ENCODE measurements at regions not wholly inside any gene's neighbourhood (a gene's known extent, or its start where the extent isn't known, plus 50 kb on each side); places are given as distances from the start of the nearest gene placed in this dataset.

DNA sequence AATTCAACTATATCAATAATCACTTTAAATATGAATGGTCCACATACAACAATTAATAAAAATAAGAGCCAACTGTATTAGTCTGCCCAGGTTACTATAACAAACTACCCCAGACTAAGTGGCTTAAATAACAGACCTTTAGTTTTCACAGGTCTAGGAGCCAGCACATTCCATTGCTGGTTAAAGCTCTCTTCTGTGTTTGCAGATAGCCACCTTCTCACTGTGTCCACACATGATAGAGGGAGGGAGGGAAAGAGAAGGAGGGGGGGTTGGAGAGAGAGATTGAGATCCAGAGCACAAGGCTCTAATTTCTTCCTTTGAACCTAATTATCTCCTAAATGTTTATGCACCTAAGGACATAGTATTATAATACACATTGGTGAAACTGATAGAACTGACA lies 267.8 kb upstream of the NXPH2 start:
- Histone ChIP-seq H4K20me1 (ENCODE audit: control insufficient read depth, insufficient read depth, low read length, poor library complexity, severe bottlenecking) (no peaks in the 10 kb centered on the region), H3K79me2 (ENCODE audit: control insufficient read depth, insufficient read depth, low read length) (no peaks in the 10 kb centered on the region), H3K27ac (ENCODE audit: low read length in 2 of 2) (no peak overlapping the region), H3K27me3 (replicated peaks in 1 of 4; ENCODE audit: control extremely low read depth in 1 of 4, control insufficient read depth in 3 of 4, insufficient read depth in 4 of 4, low read length in 3 of 4) (no peaks in the 10 kb centered on the region), H3K4me1 (ENCODE audit: control insufficient read depth in 2 of 2, insufficient read depth in 2 of 2, low read length in 2 of 2) (no peaks in the 10 kb centered on the region), H3K36me3 (replicated peaks in 1 of 2; ENCODE audit: control extremely low read depth in 1 of 2, control insufficient read depth in 1 of 2, extremely low read depth in 1 of 2, insufficient read depth in 2 of 2, low read length in 1 of 2) (no peaks in the 10 kb centered on the region), H3K4me3 (ENCODE audit: control extremely low read depth in 1 of 5, extremely low read depth in 1 of 5, insufficient read depth in 1 of 5, low read depth in 2 of 5, low read length in 4 of 5) (no peak overlapping the region), H3K9me3 (ENCODE audit: control extremely low read depth in 1 of 3, control insufficient read depth in 2 of 3, insufficient read depth in 1 of 3, low read length in 2 of 3) (no peaks in the 10 kb centered on the region), H3K9ac (ENCODE audit: low read length) (no peak overlapping the region), H2AFZ (ENCODE audit: insufficient read depth, low read depth, low read length, poor library complexity, severe bottlenecking) (no peak overlapping the region), H3K4me2 (replicated peaks; ENCODE audit: low read depth, low read length, poor library complexity, severe bottlenecking) (no peak overlapping the region)
- no peak overlapping the region for H3K4me3 Mint-ChIP-seq
- H3K27ac Mint-ChIP-seq: no peak overlapping the region
- H3K27me3 Mint-ChIP-seq: no peaks in the 10 kb centered on the region
- DNase-seq: no peak
- TF ChIP-seq, protein P1, sequence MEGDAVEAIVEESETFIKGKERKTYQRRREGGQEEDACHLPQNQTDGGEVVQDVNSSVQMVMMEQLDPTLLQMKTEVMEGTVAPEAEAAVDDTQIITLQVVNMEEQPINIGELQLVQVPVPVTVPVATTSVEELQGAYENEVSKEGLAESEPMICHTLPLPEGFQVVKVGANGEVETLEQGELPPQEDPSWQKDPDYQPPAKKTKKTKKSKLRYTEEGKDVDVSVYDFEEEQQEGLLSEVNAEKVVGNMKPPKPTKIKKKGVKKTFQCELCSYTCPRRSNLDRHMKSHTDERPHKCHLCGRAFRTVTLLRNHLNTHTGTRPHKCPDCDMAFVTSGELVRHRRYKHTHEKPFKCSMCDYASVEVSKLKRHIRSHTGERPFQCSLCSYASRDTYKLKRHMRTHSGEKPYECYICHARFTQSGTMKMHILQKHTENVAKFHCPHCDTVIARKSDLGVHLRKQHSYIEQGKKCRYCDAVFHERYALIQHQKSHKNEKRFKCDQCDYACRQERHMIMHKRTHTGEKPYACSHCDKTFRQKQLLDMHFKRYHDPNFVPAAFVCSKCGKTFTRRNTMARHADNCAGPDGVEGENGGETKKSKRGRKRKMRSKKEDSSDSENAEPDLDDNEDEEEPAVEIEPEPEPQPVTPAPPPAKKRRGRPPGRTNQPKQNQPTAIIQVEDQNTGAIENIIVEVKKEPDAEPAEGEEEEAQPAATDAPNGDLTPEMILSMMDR (IDR thresholded peaks at IDR 0.05): no peak
- no peak for TF ChIP-seq EZH2 (IDR thresholded peaks at IDR 0.05; ENCODE audit: borderline replicate concordance, insufficient read depth, low read depth, low read length, poor library complexity, severe bottlenecking)
- intact Hi-C loops (cut with micrococcal nuclease): no loop called here
- no peak for ATAC-seq (ENCODE audit: low read depth)
- no peaks in the 10 kb centered on the region for H3K4me1 Mint-ChIP-seq
- POLR2A ChIA-PET: no interaction called here
- peaks cover 2% of the 10 kb centered on the region for H3K9me3 Mint-ChIP-seq (ENCODE audit: insufficient read depth)
- CTCF ChIA-PET: no interaction called here

DNA sequence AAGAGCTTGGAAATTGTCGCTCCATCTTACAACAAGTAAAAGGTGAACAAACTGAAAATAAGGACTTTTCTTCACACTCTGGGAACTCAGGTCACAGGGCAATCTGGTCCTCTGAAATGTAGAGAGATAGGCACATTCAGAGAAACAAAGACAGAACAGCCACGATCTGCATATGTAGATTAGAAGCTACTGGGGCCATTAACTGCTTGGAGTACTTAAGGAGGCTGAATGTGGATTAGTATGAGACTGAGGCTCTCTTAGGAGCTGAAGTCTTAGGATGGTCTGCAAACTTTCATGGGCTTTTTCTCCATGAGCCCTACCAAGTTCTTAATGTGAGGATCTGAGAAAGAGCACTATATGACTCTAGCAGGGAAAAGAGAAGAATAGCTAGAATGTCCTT lies 265.3 kb upstream of the NXPH2 start:
- H3K79me2 ChIP-seq (ENCODE audit: control insufficient read depth, insufficient read depth, low read length): no peaks in the 10 kb centered on the region
- Mint-ChIP-seq H3K9me3 (ENCODE audit: insufficient read depth) (peaks cover 2% of the 10 kb centered on the region), H3K4me3 (no peak overlapping the region), H3K27me3 (no peaks in the 10 kb centered on the region), H3K4me1 (no peaks in the 10 kb centered on the region), H3K27ac (no peak overlapping the region)
- no peak overlapping the region for H3K27ac ChIP-seq (ENCODE audit: low read length in 2 of 2)
- no peaks in the 10 kb centered on the region for H3K27me3 ChIP-seq (replicated peaks in 1 of 4; ENCODE audit: control extremely low read depth in 1 of 4, control insufficient read depth in 3 of 4, insufficient read depth in 4 of 4, low read length in 3 of 4)
- no peak overlapping the region for H3K4me3 ChIP-seq (ENCODE audit: control extremely low read depth in 1 of 5, extremely low read depth in 1 of 5, insufficient read depth in 1 of 5, low read depth in 2 of 5, low read length in 4 of 5)
- ChIA-PET CTCF (no interaction called here), POLR2A (no interaction called here)
- no peak overlapping the region for H3K4me2 ChIP-seq (replicated peaks; ENCODE audit: low read depth, low read length, poor library complexity, severe bottlenecking)
- WGBS (ENCODE audit: insufficient coverage): 73% methylated on average over 2 of the region's 2 CpGs
- no peaks in the 10 kb centered on the region for H3K4me1 ChIP-seq (ENCODE audit: control insufficient read depth in 2 of 2, insufficient read depth in 2 of 2, low read length in 2 of 2)
- H3K9ac ChIP-seq (ENCODE audit: low read length): no peak overlapping the region
- ATAC-seq (ENCODE audit: low read depth) (no peak), DNase-seq (no peak)
- H2AFZ ChIP-seq (ENCODE audit: insufficient read depth, low read depth, low read length, poor library complexity, severe bottlenecking): no peak overlapping the region
- H4K20me1 ChIP-seq (ENCODE audit: control insufficient read depth, insufficient read depth, low read length, poor library complexity, severe bottlenecking): no peaks in the 10 kb centered on the region
- H3K9me3 ChIP-seq (ENCODE audit: control extremely low read depth in 1 of 3, control insufficient read depth in 2 of 3, insufficient read depth in 1 of 3, low read length in 2 of 3): no peaks in the 10 kb centered on the region
- no peak for TF ChIP-seq EZH2 (IDR thresholded peaks at IDR 0.05; ENCODE audit: borderline replicate concordance, insufficient read depth, low read depth, low read length, poor library complexity, severe bottlenecking)
- TF ChIP-seq, protein P1 (IDR thresholded peaks at IDR 0.05): no peak
- intact Hi-C loops (cut with micrococcal nuclease): no loop called here
- H3K36me3 ChIP-seq (replicated peaks in 1 of 2; ENCODE audit: control extremely low read depth in 1 of 2, control insufficient read depth in 1 of 2, extremely low read depth in 1 of 2, insufficient read depth in 2 of 2, low read length in 1 of 2): no peaks in the 10 kb centered on the region

Data from B cell (primary cell).